ENCODE measurements at regions not wholly inside any gene's neighbourhood (a gene's known extent, or its start where the extent isn't known, plus 50 kb on each side); places are given as distances from the start of the nearest gene placed in this dataset.
A peak's percentile ranks its signal among the peaks of the same experiment; 100 is the strongest.

DNA sequence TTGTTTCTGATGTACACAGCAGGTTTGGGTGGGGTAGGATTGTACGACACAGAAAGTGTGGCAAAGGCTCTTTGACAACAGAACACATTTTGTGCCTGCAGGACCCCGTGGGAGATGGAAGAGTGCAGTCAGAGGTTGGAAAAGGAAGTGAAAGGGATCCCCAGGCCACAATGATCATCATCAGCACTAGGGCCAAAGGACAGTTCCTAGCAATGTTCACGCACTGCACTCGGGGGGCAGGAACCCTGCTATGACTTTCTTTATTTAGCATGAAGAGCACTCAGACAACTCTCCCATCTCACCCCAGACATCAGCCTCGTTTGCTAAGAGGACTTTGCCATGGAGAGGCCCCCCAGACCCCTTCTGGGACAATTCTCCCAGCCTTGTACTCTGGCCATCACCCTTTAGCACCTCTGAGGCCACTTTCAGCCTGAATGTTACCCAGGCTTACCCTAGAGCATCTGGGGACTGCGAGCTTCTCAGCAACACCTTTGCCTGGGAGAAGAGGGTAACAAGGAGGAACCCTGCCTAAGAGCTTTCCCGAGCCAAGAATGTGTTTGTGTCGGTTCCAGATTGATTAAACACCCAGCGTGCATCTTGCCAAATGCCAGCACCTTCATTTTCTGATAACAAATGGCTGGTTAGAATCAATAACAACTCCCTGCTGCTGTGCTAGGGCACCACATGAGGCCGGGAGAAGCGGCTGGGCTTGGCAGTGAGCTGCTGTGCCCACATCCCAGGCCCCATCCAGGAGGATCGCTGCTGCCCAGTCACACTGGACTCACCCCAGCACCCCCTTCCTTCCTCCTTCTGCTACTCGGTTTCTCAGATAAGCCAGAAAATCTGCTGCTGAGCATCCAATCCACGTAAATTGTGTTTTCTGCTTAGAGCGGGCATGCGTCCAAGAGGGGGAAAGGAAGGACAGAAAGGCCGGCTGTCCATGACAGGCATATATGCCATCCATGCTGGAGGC lies 633.1 kb downstream of the AJAP1 start:
- peak; percentile 82 for TF ChIP-seq REST (IDR thresholded peaks at IDR 0.05; ENCODE audit: low read depth)
- no peak for TF ChIP-seq RAD21 (IDR thresholded peaks at IDR 0.05; ENCODE audit: low read depth)
- TF ChIP-seq NFIC (IDR thresholded peaks at IDR 0.05) = no peak

GRCh38 chr1:5286244-5286643 lies 631.8 kb downstream of the AJAP1 start:
- TF ChIP-seq NFIC (IDR thresholded peaks at IDR 0.05) (no peak), RAD21 (IDR thresholded peaks at IDR 0.05; ENCODE audit: low read depth) (peak; percentile 21; the same call in 1 of the 2 replicates)

DNA sequence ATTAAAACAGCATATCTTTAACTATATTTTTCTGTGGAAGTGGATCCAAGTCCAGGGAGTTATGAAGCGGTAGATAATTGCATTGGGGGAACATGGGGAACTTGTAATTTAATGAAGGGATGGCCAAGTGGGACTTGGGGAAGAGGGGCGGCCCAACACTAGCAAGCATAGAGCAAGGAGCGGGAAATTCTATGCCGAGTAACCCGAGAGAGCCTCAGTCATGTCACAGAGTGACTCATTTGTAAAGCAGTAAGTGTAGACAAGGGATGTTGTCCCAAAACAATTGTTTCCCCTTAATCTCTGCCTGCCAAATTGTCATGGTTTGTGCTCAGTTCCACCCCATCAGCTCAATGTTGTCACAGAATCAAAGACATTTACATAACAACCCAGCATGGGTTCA lies 620.1 kb downstream of the AJAP1 start:
- TF ChIP-seq USF1 (IDR thresholded peaks at IDR 0.05) (no peak), TCF12 (IDR thresholded peaks at IDR 0.05; ENCODE audit: low read depth) (peak; percentile 41; the same call in 1 of the 2 replicates), CREB1 (IDR thresholded peaks at IDR 0.05; ENCODE audit: low read depth) (no peak), YY1 (IDR thresholded peaks at IDR 0.05; ENCODE audit: low read depth) (no peak), EGR1 (IDR thresholded peaks at IDR 0.05) (no peak), REST (IDR thresholded peaks at IDR 0.05; ENCODE audit: low read depth) (no peak), EP300 (IDR thresholded peaks at IDR 0.05; ENCODE audit: borderline replicate concordance) (peak; percentile 50; the same call in 1 of the 2 replicates), FOXM1 (IDR thresholded peaks at IDR 0.05; ENCODE audit: borderline replicate concordance, low read depth) (no peak)

- no peak for TF ChIP-seq CEBPB (IDR thresholded peaks at IDR 0.05)
- TF ChIP-seq TAF1 (IDR thresholded peaks at IDR 0.05; ENCODE audit: low read depth) = no peak
- no peak for TF ChIP-seq FOXM1 (IDR thresholded peaks at IDR 0.05; ENCODE audit: borderline replicate concordance, low read depth)
- no peak for TF ChIP-seq REST (IDR thresholded peaks at IDR 0.05; ENCODE audit: low read depth)
- TF ChIP-seq, protein P1, sequence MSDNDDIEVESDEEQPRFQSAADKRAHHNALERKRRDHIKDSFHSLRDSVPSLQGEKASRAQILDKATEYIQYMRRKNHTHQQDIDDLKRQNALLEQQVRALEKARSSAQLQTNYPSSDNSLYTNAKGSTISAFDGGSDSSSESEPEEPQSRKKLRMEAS (IDR thresholded peaks at IDR 0.05) = no peak
- no peak for TF ChIP-seq TCF12 (IDR thresholded peaks at IDR 0.05; ENCODE audit: low read depth)
- no peak for TF ChIP-seq RAD21 (IDR thresholded peaks at IDR 0.05; ENCODE audit: low read depth)
- no peak for TF ChIP-seq EGR1 (IDR thresholded peaks at IDR 0.05)
- no peak for TF ChIP-seq EP300 (IDR thresholded peaks at IDR 0.05; ENCODE audit: borderline replicate concordance)
- TF ChIP-seq NFIC (IDR thresholded peaks at IDR 0.05) = no peak
- TF ChIP-seq YY1 (IDR thresholded peaks at IDR 0.05; ENCODE audit: low read depth) = no peak
- TF ChIP-seq CREB1 (IDR thresholded peaks at IDR 0.05; ENCODE audit: low read depth) = no peak
- no peak for TF ChIP-seq USF1 (IDR thresholded peaks at IDR 0.05)
- TF ChIP-seq ZBTB7A (IDR thresholded peaks at IDR 0.05; ENCODE audit: low read depth) = no peak
- no peak for TF ChIP-seq TEAD4 (IDR thresholded peaks at IDR 0.05)
These were observed 619.0 kb downstream of the AJAP1 start for GRCh38 chr1:5273280-5274003.

Data from Ishikawa (cell line).